NCI-H2227 (cell line): ENCODE measurements at regions not wholly inside any gene's neighbourhood (a gene's known extent, or its start where the extent isn't known, plus 50 kb on each side); places are given as distances from the start of the nearest gene placed in this dataset.

Source experiments
- DNase-seq: peaks from one replicate; lab custom pipeline; 2025; ENCODE audit not compliant: unreplicated experiment; lab: John Stamatoyannopoulos, UW

DNA sequence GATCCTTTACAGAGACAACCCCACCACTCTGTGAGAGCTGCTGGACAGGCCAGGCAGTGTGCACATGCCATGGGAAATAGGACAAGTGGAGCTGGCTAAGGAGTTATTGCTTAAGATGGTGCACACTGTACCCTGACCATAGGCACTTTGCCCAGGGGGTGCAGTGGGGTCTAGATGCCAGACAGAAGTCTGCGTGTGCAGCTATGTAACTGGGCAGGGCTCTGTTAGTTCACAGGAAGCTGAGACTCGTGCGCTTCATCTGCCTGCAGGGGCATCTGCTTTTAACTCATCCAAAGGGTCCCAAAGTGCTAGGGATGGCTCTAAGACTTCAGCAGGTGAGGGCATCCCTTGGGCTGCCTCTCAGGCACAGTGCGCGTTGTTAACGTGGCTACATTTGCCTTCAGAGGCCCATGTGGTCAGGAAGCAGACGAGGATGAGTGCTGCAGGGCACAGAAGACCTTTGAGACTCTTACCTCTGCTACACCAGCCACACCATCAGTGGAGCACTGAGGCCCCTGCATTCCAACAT lies 77.7 kb upstream of the GPR26 start:
- DNase-seq, result no peak

DNA sequence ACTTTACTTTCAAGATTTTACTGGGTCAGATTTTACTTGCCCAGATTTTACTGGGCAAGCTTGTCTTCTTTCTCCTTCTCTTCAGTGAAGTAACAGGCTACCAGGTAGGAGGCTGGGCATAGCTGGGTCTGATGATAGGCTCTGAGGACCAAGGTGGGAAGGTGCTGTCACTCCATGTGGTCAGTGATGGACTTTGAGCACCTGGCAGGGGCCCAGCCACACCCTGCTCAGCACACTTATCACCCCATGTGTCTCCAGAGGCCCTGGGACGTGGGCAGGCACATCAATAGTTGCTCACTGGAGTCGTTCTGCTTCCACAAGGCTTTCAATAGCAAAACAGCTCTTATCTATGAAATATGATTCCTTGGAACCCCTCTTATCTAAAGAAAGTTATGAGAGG lies 70.5 kb upstream of the GPR26 start:
- no peak for DNase-seq

DNA sequence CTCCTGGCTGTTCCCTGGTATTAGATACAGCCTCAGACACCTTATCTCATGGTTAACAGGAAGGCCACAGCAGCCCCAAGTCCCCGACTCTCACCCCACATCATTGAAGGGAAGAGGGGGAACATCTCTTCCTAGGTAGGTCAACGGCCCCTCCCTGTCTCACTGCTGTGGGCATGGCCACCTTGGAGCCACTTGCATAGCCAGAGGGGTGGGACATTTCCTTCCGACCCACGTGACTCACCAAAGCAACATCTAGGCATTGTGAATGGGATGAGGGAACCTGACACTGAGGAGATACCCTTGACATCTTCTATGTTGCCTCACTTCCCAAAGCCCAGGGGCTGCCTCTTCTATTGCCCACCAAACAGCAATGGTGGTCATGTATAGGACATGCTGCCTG lies 68.5 kb upstream of the GPR26 start:
- no peak for DNase-seq

DNA sequence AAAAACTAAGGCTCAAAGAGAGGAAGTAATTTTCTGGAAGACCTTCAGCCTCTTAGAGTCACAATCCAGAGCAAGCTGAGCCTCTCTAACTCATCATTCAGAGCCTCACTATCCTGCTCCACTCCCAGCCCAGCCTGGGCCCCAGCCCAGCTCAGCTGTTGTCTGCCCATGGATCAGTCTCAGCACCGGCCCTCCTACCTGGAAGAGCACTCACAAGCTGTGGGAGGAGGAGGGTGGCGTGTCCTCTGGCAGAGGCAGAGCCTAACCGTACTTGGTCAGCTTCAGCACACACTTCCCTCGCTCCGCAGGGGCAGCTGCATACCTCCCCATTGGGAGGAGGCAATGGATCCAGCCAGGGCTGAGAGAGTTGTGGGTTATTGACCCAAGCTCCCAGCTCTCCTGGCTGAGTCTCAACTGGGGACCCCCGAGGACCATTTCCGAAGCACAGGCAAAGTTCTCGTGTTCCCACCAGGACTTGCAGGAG lies 66.7 kb upstream of the GPR26 start:
- DNase-seq, result no peak

DNA sequence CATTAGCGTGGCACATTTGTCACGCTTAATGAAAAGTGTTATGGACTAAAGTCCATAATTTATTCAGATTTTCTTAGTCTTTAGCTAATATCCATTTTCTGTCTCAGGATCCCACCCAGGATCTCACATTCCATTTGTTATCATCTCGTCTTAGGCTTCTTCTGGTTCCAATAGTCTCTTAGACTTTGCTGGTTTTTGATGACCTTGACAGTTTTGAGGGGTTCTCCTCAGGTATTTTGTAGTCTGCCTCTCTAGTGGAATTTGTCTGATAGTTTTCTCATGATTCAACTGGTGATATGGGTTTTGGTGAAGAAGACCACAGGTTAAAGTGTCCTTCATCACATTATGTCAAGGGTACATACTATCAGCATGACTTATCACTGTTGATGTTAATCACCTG lies 66.0 kb upstream of the GPR26 start:
- no peak for DNase-seq

DNA sequence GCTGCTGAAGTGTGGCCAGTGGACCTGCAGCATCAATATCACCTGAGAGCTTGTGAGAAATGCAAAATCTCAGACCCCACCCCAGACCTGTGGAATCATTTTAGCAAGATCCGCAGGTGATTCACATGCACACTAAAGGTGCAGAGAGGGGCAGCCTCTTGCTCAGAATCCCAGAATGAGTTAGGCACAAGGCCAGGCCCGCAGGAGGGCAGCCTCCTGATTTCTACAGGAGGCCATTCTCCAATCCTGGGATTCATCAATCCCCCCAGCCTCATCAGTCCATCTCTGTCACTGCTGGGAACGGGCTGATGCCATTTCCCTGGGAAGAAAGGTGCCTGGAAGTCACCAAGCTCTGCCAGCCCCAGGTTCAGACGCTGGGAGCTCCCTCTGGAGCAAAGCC lies 63.0 kb upstream of the GPR26 start:
- no peak for DNase-seq

DNA sequence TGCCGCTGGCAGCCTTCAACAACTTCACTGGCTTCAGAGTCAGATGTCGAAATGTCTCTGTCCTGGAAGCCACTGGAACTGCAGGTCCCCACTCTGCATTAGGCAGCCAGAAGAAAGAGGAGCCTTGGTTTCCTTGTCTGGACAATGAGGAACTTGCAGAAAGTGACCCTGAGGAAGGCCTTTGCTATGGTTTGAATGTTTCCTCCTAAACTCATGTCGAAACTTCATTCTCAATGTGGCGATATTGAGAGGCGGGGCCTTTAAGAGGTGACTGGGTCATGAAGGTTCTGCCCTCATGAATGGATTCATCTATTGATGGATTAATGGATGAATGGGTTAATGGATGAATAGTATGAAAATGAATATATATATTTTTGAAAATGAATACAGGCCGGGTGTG lies 61.6 kb upstream of the GPR26 start:
- no peak for DNase-seq

DNA sequence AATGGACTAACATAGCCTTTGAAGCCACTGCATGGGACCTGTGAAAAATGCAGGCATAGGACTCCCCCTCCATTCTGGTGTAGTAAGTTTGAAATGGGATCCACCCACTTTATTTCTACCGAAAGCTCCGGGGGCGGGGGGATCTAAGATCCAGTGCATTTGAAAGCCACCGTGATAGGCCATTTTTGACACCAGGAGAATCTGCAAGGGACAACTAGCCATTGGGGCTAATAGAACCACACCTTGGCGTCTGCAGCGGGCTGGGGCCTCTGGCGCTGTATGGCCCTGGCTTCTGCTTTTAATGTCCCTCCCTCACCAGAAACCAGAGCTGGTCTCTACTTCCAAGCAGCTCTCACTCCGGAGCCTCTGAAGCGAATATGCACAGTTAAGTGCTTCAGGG lies 60.1 kb upstream of the GPR26 start:
- DNase-seq, result no peak

DNA sequence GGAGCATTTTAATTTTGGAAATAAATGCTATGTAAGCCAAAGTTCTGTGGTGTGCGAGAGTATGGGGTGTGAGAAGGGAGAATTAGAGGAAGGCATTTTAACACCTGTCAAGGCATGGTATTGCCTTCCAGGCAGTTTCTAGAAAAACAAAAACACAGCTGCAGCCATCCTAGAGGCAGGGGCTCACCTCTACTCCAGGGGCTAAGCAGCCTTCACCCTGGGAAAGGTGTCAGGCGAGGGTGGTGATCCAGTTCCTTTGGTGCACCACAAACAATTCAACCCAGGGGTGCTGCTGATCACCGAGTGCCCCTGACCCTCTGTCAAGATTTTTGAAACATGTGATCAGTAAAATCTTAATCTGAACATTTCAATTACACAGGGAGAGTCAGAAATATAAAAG lies 59.2 kb upstream of the GPR26 start:
- DNase-seq, result no peak

DNA sequence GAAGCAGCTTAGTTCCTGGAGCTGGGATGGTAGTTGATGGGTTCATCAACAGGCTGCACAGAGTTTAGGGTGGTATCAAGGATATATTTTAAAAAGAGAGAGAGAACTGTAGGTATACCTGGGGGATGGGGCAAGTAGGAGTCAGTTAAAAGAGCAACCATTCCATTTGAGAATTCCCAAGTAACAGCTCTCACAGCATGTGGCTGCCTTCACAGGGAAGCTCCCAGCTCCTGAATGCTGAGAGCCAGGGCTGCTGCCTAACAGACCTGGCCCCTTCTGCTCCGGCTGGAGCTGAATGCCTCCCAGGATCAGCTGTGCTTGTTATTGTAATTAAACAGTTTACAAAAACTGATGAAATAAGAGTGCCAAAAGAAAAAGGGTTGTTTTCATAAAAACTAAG lies 58.8 kb upstream of the GPR26 start:
- DNase-seq, result no peak

DNA sequence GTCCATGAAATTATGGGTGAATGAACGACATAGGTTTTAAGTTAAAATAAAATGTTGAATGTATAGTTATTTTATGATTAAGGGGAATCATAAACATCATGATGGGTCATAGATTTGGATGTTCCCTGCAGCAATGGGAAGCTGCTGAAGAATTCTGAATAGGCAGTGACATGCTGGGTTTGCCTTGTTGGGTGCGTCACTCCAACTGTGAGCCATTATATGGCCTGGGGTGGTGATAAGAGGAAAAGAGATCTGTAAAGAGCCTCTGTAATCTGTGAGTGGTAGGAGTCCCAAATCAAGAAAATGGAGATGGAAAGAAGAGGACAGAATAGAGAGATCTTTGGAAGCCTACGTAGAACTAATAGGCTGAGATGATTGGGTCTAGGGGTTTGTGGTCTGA lies 58.1 kb upstream of the GPR26 start:
- no peak for DNase-seq

DNA sequence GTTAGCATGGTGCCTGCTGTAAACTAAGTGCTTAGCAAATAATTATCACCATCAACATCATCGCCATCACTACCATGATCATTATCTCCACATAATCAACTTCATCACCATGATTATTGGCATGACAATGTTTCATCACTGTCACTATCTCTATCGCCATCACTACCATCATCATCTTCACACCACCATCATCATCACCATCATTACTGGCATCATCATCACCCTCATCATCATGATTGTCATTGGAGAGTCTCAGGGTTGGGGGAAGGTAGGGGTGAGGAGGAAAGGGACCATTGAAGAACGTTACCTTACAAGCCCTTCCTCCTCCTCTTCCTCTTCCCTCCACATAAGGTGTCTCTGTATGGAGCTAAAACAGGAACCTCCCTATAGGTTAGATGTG lies 54.9 kb upstream of the GPR26 start:
- no peak for DNase-seq

DNA sequence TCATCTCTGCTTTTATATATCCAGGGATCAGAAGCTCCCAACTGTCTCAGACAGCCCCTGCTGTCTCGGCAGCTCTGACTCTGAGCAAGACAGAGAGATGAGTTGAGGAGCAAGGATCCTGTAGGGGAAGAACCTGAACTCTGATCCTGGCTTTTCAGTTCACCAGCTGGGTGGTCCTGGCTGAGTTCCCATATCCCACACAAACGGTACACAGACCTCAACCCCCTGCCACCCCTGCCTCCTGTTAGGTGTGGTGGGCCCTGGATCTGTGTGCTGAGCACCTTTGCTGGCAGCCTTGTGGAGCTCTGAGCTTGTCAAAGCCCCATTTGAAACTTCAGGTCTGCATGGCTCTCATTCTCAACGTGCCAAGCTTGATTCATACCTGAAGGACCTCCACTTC lies 54.3 kb upstream of the GPR26 start:
- DNase-seq, result no peak

DNA sequence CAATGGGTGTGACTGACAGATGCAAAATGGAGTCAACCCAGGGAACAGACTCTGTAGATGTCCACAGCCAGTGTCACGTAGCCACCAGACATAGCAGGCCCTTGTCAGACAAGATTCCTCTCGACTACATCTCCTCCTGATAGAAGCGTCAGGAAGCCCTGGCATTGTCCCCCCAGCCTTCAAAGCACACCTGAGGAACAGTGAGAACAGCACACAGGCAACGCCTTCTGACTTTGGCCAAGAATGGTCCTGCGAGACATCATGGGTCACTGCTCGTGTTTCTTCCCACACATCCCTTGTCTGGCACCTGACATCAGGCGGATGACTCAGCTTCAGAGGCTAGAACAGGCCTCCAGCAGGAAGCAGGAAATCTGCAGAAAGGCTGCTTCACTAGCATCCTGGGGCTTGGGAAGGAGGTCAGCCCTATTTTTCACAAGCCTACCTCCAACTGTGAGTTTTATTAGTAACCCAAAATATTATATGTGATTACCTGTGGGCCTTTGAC lies 52.8 kb upstream of the GPR26 start:
- no peak for DNase-seq

DNA sequence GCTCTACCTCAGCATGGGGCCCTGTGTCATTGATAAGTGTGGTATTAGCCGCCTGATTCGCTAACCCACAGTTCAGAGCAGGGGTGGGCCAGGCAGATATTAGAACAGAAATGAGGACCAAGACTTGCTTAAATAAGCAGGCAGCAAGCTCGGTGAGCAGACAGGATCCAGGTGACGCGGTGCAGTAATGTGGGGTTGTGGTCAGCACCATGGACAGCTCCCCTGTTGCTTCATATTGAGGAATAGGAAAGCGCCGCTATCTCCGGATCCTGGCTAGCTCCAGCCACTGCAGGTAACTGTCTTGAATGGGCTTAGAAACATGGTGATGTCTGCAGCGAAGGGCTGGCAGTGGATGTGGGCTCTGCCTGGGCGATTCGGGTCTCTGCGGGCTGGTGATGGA lies 51.3 kb upstream of the GPR26 start:
- DNase-seq, result no peak
